ACHN (cell line): ENCODE measurements at regions not wholly inside any gene's neighbourhood (a gene's known extent, or its start where the extent isn't known, plus 50 kb on each side); places are given as distances from the start of the nearest gene placed in this dataset.

Source experiments
- DNase-seq: peaks from one replicate; pipeline ENCODE4 v3.0.0-alpha.2; 2015
- in situ Hi-C: cut with HindIII; loops from 2 replicates; pipeline ENCODE4 v1.10.0; 2017; ENCODE audit warnings: low sequenced_read_pairs, low pct_ligation_motif_present, low pct_unique_long_range_greater_than_20kb

GRCh38 chr2:144146076-144146475 is 373.8 kb downstream of the ZEB2 start:
- in situ Hi-C loops = no loop called here
- no peak for DNase-seq

GRCh38 chr2:144143294-144144151 is 376.4 kb downstream of the ZEB2 start:
- in situ Hi-C loops = no loop called here
- DNase-seq = no peak

GRCh38 chr2:144140891-144141290 is 379.0 kb downstream of the ZEB2 start:
- in situ Hi-C loops = no loop called here
- DNase-seq = no peak

- in situ Hi-C loops = no loop called here
- DNase-seq = no peak
These were observed 382.1 kb downstream of the ZEB2 start for GRCh38 chr2:144137705-144138428.

GRCh38 chr2:144137272-144137671 is 382.6 kb downstream of the ZEB2 start:
- DNase-seq = no peak
- in situ Hi-C loops = no loop called here

- DNase-seq = no peak
- in situ Hi-C loops = no loop called here
These were observed 383.5 kb downstream of the ZEB2 start for GRCh38 chr2:144136297-144137010.

GRCh38 chr2:144133936-144134665 is 385.8 kb downstream of the ZEB2 start:
- DNase-seq = no peak
- in situ Hi-C loops = no loop called here

- in situ Hi-C loops = no loop called here
- no peak for DNase-seq
These were observed 387.6 kb downstream of the ZEB2 start for GRCh38 chr2:144132357-144132756.

- peak; percentile 6 for DNase-seq
- in situ Hi-C loops = no loop called here
These were observed 388.9 kb downstream of the ZEB2 start for GRCh38 chr2:144131042-144131441.

GRCh38 chr2:144130551-144130950 is 389.4 kb downstream of the ZEB2 start:
- in situ Hi-C loops = no loop called here
- DNase-seq = no peak

GRCh38 chr2:144128130-144128746 is 391.7 kb downstream of the ZEB2 start:
- in situ Hi-C loops = no loop called here
- DNase-seq = no peak

- DNase-seq = no peak
- in situ Hi-C loops = no loop called here
These were observed 392.2 kb downstream of the ZEB2 start for GRCh38 chr2:144127693-144128092.

- in situ Hi-C loops = no loop called here
These were observed 393.6 kb downstream of the ZEB2 start for GRCh38 chr2:144126302-144126701.

GRCh38 chr2:144125751-144126150 is 394.2 kb downstream of the ZEB2 start:
- no peak for DNase-seq
- in situ Hi-C loops = no loop called here

More at GRCh38 chr2:144126302-144126701, 393.6 kb downstream of the ZEB2 start:
- DNase-seq = no peak

- DNase-seq = no peak
- in situ Hi-C loops = no loop called here
These were observed 395.0 kb downstream of the ZEB2 start for GRCh38 chr2:144124882-144125281.

GRCh38 chr2:144120487-144120886 is 399.4 kb downstream of the ZEB2 start:
- in situ Hi-C loops = no loop called here
- no peak for DNase-seq

GRCh38 chr2:144117086-144117485 is 402.8 kb downstream of the ZEB2 start:
- DNase-seq = no peak
- in situ Hi-C loops = no loop called here

GRCh38 chr2:144115739-144116291 is 404.1 kb downstream of the ZEB2 start:
- in situ Hi-C loops = no loop called here
- no peak for DNase-seq
